SK-N-DZ (cell line): ENCODE measurements at regions not wholly inside any gene's neighbourhood (a gene's known extent, or its start where the extent isn't known, plus 50 kb on each side); places are given as distances from the start of the nearest gene placed in this dataset.
A peak's percentile ranks its signal among the peaks of the same experiment; 100 is the strongest.

Experiments
- DNase-seq: peaks from one replicate; pipeline ENCODE4 v3.0.0-alpha.2; 2015; ENCODE audit warnings: low spot score

- DNase-seq, result no peak
These were observed 357.0 kb upstream of the GULP1 start for GRCh38 chr2:187934692-187935091.

- no peak for DNase-seq
These were observed 356.5 kb upstream of the GULP1 start for GRCh38 chr2:187935126-187935525.

DNA sequence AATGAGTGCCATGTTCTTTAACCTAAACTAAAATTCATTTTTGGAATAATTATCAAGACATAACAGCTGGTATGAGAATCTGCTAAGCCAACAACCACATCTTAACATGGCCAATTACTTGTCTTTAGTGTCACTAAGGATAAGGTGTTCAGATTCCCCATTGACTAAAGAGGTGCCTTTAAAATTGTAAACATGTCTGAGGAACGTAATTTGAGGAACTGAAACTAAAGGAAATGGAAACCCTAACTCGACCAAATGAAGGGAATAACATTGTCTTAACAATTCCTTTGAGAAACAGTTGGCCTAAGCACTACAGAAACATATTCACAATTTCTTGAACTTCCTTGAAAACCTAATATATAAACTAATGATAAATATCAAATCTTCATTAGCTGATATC is 355.4 kb upstream of the GULP1 start:
- DNase-seq, result no peak

DNA sequence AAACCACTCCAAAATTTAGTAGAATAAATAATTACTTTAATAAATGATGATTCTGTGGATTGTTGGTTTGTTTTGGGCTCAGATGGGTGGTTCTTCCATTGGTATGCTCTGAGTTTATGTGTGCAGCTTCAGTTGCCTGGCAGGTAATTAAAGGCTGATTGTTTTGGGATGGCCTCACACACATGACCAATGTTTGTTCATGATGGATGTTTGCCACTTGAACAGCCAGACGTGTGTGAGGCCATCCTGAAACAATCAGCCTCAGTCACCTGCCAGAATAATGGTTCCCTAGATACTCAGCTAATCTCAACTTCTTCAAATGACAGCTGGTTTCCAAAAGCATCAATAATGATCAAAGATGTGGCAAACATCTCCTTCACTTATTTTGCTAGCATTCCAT is 352.5 kb upstream of the GULP1 start:
- DNase-seq, result no peak

- DNase-seq, result no peak
These were observed 348.8 kb upstream of the GULP1 start for GRCh38 chr2:187942876-187943275.

GRCh38 chr2:187943772-187944369 is 347.8 kb upstream of the GULP1 start:
- DNase-seq, result no peak

DNA sequence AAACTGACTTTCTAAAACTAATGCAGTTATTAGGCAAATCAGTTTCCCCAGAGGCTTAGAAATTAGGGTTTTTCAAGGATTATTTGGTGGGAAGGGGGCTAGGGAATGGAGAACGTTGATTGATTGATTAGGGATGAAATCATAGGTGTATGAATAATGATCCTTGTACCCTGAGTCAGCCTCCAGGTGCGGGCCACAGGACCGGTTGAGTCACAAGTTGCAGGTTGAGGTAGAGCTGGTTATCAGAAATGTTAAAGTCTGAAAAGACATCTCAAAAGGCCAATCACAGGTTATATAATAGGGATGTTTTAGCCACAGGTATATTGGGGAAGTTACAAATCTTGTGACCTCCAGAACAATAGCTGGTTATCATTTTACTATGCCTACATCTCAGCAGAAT is 341.8 kb upstream of the GULP1 start:
- no peak for DNase-seq

GRCh38 chr2:187951470-187952218 is 340.0 kb upstream of the GULP1 start:
- DNase-seq, result no peak

GRCh38 chr2:187956906-187957534 is 334.7 kb upstream of the GULP1 start:
- no peak for DNase-seq

DNA sequence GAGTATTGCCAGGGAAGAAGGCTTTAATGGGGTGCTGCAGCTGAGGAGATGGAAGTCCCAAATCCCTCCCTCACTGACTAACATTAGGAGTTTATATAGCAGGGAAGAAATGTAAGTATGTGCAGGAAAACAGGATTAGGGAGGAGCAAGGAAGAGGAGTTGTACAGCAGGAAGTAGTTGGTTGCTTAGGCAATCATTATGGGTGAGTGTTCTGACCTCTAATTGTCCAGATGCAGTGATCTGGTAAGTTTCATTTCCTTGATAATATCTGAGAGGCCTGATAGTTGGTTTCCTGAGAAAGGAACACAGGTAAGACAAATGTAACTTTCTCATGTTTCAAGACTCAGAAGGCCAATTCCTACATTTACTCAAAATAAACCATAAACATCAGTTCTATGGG is 331.9 kb upstream of the GULP1 start:
- DNase-seq, result peak; percentile 74

GRCh38 chr2:187962538-187962937 is 329.1 kb upstream of the GULP1 start:
- DNase-seq, result no peak

GRCh38 chr2:187964746-187965145 is 326.9 kb upstream of the GULP1 start:
- no peak for DNase-seq

- no peak for DNase-seq
These were observed 324.8 kb upstream of the GULP1 start for GRCh38 chr2:187966924-187967323.

DNA sequence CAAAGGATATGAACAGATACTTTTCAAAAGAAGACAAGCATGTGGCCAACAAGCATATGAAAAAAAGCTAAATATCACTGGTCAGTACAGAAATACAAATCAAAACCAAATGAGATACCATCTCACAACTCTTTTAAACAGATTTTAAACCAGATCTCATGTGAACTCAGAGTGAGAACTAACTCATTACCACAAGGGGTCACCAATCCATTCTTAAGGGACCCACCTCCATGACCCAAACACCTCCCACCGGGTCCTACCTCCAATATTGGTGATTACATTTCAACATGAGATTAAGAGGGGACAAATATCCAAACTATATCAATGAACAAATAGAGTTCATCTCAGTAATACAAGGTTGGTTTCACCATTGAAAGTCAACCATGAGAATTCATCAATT is 319.8 kb upstream of the GULP1 start:
- no peak for DNase-seq

- DNase-seq, result peak; percentile 68
These were observed 315.3 kb upstream of the GULP1 start for GRCh38 chr2:187976259-187976985.

- no peak for DNase-seq
These were observed 314.7 kb upstream of the GULP1 start for GRCh38 chr2:187976986-187977333.

GRCh38 chr2:187978356-187978755 is 313.3 kb upstream of the GULP1 start:
- no peak for DNase-seq

DNA sequence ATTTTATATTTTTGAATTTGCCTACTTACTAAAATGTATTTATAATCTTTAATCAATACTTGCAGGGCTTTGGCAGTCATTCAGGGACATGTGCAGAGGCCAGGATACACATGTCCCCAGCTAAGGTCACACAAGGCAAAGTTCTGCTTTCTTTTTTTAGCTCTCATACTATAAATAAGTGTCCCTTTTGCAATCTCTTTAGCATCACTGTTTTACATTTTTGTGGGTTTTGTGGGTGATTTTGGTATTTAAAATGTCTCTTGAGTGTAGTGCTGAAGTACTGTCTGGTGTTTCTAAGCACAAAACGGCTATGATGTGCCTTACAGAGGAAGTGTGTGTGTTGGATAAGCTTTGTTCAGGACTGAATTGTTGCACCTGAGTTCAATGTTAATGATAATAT is 309.0 kb upstream of the GULP1 start:
- DNase-seq, result no peak

DNA sequence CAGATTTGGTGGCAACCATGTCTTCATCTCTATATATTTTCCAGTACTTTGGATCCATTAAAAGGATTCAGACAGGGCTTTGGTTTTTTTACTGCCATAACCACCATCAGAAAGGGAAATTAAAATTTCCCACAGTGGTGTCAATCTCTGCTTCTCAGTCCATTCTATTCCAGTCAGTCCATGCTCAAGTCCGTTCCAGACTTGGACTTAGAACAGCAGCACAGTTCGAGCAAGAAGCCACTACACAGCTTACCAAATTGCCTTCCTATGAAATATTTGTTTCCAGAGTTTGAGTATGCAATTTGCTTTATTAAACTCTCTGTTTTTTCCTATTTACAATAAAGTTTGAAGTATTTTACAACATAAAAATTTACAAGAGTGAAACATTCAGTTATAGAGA is 306.5 kb upstream of the GULP1 start:
- no peak for DNase-seq

GRCh38 chr2:187985923-187986322 is 305.8 kb upstream of the GULP1 start:
- no peak for DNase-seq

GRCh38 chr2:187986390-187987105 is 305.1 kb upstream of the GULP1 start:
- peak; percentile 89 for DNase-seq

- no peak for DNase-seq
These were observed 303.3 kb upstream of the GULP1 start for GRCh38 chr2:187988348-187988747.
